ENCODE measurements at regions not wholly inside any gene's neighbourhood (a gene's known extent, or its start where the extent isn't known, plus 50 kb on each side); places are given as distances from the start of the nearest gene placed in this dataset.

- no peaks in the 10 kb centered on the region for H3K79me2 ChIP-seq (ENCODE audit: control insufficient read depth, insufficient read depth, low read length)
- H4K20me1 ChIP-seq (ENCODE audit: control insufficient read depth, extremely low read depth, insufficient read depth, low read length) = no peaks in the 10 kb centered on the region
- no peaks in the 10 kb centered on the region for H3K9me3 ChIP-seq (ENCODE audit: control insufficient read depth, low read depth, low read length)
- H3K27me3 ChIP-seq (ENCODE audit: control insufficient read depth, extremely low read depth, insufficient read depth, low read length) = no peaks in the 10 kb centered on the region
- H3K36me3 ChIP-seq (ENCODE audit: control insufficient read depth in 2 of 2, extremely low read depth in 1 of 2, insufficient read depth in 2 of 2, low read length in 2 of 2) = no peaks in the 10 kb centered on the region
- H3K9me1 ChIP-seq (ENCODE audit: control insufficient read depth, extremely low read depth, insufficient read depth, low read length) = no peaks in the 10 kb centered on the region
- no peak overlapping the region for H2AFZ ChIP-seq (ENCODE audit: control insufficient read depth, low read length)
- no peak for FAIRE-seq
- H3K9ac ChIP-seq (ENCODE audit: control insufficient read depth, extremely low read depth, insufficient read depth, low read length) = no peak overlapping the region
- H3K4me1 ChIP-seq (ENCODE audit: control insufficient read depth, extremely low read depth, insufficient read depth, low read length) = no peaks in the 10 kb centered on the region
- TF ChIP-seq, protein P1, sequence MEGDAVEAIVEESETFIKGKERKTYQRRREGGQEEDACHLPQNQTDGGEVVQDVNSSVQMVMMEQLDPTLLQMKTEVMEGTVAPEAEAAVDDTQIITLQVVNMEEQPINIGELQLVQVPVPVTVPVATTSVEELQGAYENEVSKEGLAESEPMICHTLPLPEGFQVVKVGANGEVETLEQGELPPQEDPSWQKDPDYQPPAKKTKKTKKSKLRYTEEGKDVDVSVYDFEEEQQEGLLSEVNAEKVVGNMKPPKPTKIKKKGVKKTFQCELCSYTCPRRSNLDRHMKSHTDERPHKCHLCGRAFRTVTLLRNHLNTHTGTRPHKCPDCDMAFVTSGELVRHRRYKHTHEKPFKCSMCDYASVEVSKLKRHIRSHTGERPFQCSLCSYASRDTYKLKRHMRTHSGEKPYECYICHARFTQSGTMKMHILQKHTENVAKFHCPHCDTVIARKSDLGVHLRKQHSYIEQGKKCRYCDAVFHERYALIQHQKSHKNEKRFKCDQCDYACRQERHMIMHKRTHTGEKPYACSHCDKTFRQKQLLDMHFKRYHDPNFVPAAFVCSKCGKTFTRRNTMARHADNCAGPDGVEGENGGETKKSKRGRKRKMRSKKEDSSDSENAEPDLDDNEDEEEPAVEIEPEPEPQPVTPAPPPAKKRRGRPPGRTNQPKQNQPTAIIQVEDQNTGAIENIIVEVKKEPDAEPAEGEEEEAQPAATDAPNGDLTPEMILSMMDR (optimal IDR thresholded peaks at IDR 0.05 in 1 of 3, IDR thresholded peaks at IDR 0.05 in 1 of 3, conservative IDR thresholded peaks at IDR 0.05 in 1 of 3; ENCODE audit: extremely low read depth in 1 of 3, insufficient read depth in 2 of 3, low read length in 3 of 3) = no peak
- TF ChIP-seq EZH2 (IDR thresholded peaks at IDR 0.05; ENCODE audit: low read length) = no peak
- no peak for DNase-seq (ENCODE audit: low read depth, low spot score)
- dilution Hi-C loops (cut with MboI; ENCODE audit: extremely low pct_ligation_motif_present, low sequenced_read_pairs) = no loop called here
- H3K27ac ChIP-seq (ENCODE audit: control insufficient read depth, insufficient read depth, low read length) = no peak overlapping the region
- H3K4me3 ChIP-seq (ENCODE audit: control insufficient read depth in 2 of 3, extremely low read depth in 1 of 3, insufficient read depth in 2 of 3, low read depth in 1 of 3, low read length in 3 of 3) = no peak overlapping the region
- no peak overlapping the region for H3K4me2 ChIP-seq (ENCODE audit: control insufficient read depth, extremely low read depth, insufficient read depth, low read depth, low read length)
Measured at GRCh38 chr1:94362466-94363058, 55.6 kb upstream of the ABCD3 start.

- Histone ChIP-seq H3K27ac (ENCODE audit: control insufficient read depth, insufficient read depth, low read length) (no peak overlapping the region), H3K79me2 (ENCODE audit: control insufficient read depth, insufficient read depth, low read length) (no peaks in the 10 kb centered on the region), H4K20me1 (ENCODE audit: control insufficient read depth, extremely low read depth, insufficient read depth, low read length) (no peaks in the 10 kb centered on the region), H3K36me3 (ENCODE audit: control insufficient read depth in 2 of 2, extremely low read depth in 1 of 2, insufficient read depth in 2 of 2, low read length in 2 of 2) (no peaks in the 10 kb centered on the region), H3K4me2 (ENCODE audit: control insufficient read depth, extremely low read depth, insufficient read depth, low read depth, low read length) (no peak overlapping the region), H2AFZ (ENCODE audit: control insufficient read depth, low read length) (no peak overlapping the region), H3K27me3 (ENCODE audit: control insufficient read depth, extremely low read depth, insufficient read depth, low read length) (peaks cover 4% of the 10 kb centered on the region), H3K9ac (ENCODE audit: control insufficient read depth, extremely low read depth, insufficient read depth, low read length) (no peak overlapping the region), H3K9me3 (ENCODE audit: control insufficient read depth, low read depth, low read length) (no peaks in the 10 kb centered on the region), H3K4me3 (ENCODE audit: control insufficient read depth in 2 of 3, extremely low read depth in 1 of 3, insufficient read depth in 2 of 3, low read depth in 1 of 3, low read length in 3 of 3) (no peak overlapping the region), H3K9me1 (ENCODE audit: control insufficient read depth, extremely low read depth, insufficient read depth, low read length) (no peaks in the 10 kb centered on the region), H3K4me1 (ENCODE audit: control insufficient read depth, extremely low read depth, insufficient read depth, low read length) (no peaks in the 10 kb centered on the region)
- FAIRE-seq (no peak), DNase-seq (ENCODE audit: low read depth, low spot score) (no peak)
- TF ChIP-seq EZH2 (IDR thresholded peaks at IDR 0.05; ENCODE audit: low read length) = no peak
- TF ChIP-seq, protein P1 (optimal IDR thresholded peaks at IDR 0.05 in 1 of 3, IDR thresholded peaks at IDR 0.05 in 1 of 3, conservative IDR thresholded peaks at IDR 0.05 in 1 of 3; ENCODE audit: extremely low read depth in 1 of 3, insufficient read depth in 2 of 3, low read length in 3 of 3) = no peak
- dilution Hi-C loops (cut with MboI; ENCODE audit: extremely low pct_ligation_motif_present, low sequenced_read_pairs) = no loop called here
Measured at GRCh38 chr1:94358630-94359599, 59.3 kb upstream of the ABCD3 start.

All from keratinocyte (primary cell).